PC-3 (cell line): ENCODE measurements at regions not wholly inside any gene's neighbourhood (a gene's known extent, or its start where the extent isn't known, plus 50 kb on each side); places are given as distances from the start of the nearest gene placed in this dataset.

Source experiments
- ATAC-seq: fragments of 200-7000 bp; cut with Tn5 transposase; 2 replicates; pipeline ENCODE4 v1.9.1; 2020; ENCODE audit warnings: mild to moderate bottlenecking, moderate library complexity
- BruUV-seq: library from RNA; stranded (reverse); fragments of 400-500 nt; replicated peaks from 2 replicates; lab custom pipeline; 2021; lab: Mats Ljungman, UMichigan
- CTCF ChIA-PET: fragments of 300-600 bp; sonication (Branson Sonifier 250); formaldehyde crosslinking; loops from one replicate; lab custom pipeline; 2022; ENCODE audit warnings: antibody characterized with exemption; lab: Charles Lee
- POLR2A ChIA-PET: fragments of 300-600 bp; sonication (Branson Sonifier 250); formaldehyde crosslinking; loops from one replicate; lab custom pipeline; 2022; ENCODE audit warnings: antibody characterized with exemption; ENCODE audit not compliant: unreplicated experiment; lab: Charles Lee
- DNase-seq: peaks from one replicate; pipeline ENCODE4 v3.0.0-alpha.2; 2015
- H2AFZ ChIP-seq: fragments of 300-600 bp; sonication (generic); 2 replicates; pipeline ENCODE4 v1.6.0; 2016; ENCODE audit warnings: antibody characterized with exemption, low read length
- H3F3A ChIP-seq: fragments of 300-600 bp; sonication (generic); one replicate; pipeline ENCODE4 v1.6.0; 2017; ENCODE audit warnings: antibody characterized with exemption, low read length, control low read depth, mild to moderate bottlenecking; ENCODE audit not compliant: unreplicated experiment
- H3K27ac ChIP-seq: fragments of 300-600 bp; sonication (generic); 2 replicates; pipeline ENCODE4 v1.5.1; 2016; ENCODE audit warnings: mild to moderate bottlenecking, low read length
- H3K27me3 ChIP-seq: fragments of 300-600 bp; sonication (generic); 2 replicates; pipeline ENCODE4 v1.6.1; 2016; ENCODE audit warnings: low read length, mixed read lengths
- H3K36me3 ChIP-seq: fragments of 300-600 bp; sonication (generic); 2 replicates; pipeline ENCODE4 v1.6.1; 2016; ENCODE audit warnings: low read depth, mixed run types, low read length, mixed read lengths
- H3K4me1 ChIP-seq: fragments of 300-600 bp; sonication (generic); 2 replicates; pipeline ENCODE4 v1.5.1; 2016; ENCODE audit warnings: low read length; ENCODE audit not compliant: insufficient read depth
- H3K4me2 ChIP-seq: fragments of 300-600 bp; sonication (generic); 2 replicates; pipeline ENCODE4 v1.6.0; 2016; ENCODE audit warnings: low read length
- H3K4me3 ChIP-seq: fragments of 300-600 bp; sonication (generic); 2 replicates; pipeline ENCODE4 v1.5.1; 2016; ENCODE audit warnings: mild to moderate bottlenecking, low read length, mixed read lengths
- H3K79me2 ChIP-seq: fragments of 300-600 bp; sonication (generic); 2 replicates; pipeline ENCODE4 v1.6.1; 2017; ENCODE audit warnings: low read length, mixed read lengths
- H3K9ac ChIP-seq: fragments of 300-600 bp; sonication (generic); 2 replicates; pipeline ENCODE4 v1.6.0; 2016; ENCODE audit warnings: mild to moderate bottlenecking, low read length
- H3K9me2 ChIP-seq: fragments of 300-600 bp; sonication (generic); replicated peaks from 2 replicates; pipeline ENCODE4 v1.6.1; 2016; ENCODE audit warnings: mixed run types, low read length, mixed read lengths
- H3K9me3 ChIP-seq: fragments of 300-600 bp; sonication (generic); 2 replicates; pipeline ENCODE4 v1.6.1; 2016; ENCODE audit warnings: low read length, mixed read lengths
- H4K20me1 ChIP-seq: fragments of 300-600 bp; sonication (generic); 2 replicates; pipeline ENCODE4 v1.6.1; 2016; ENCODE audit warnings: low read length, mixed read lengths
- EZH2 ChIP-seq: fragments of 300-600 bp; sonication (generic); IDR thresholded peaks from one replicate; pipeline ENCODE4 v1.6.1; 2017; ENCODE audit warnings: antibody characterized with exemption, mild to moderate bottlenecking, low read length; ENCODE audit not compliant: unreplicated experiment
- EZH2phosphoT487 ChIP-seq: fragments of 300-600 bp; sonication (generic); IDR thresholded peaks from 2 replicates; pipeline ENCODE4 v1.6.1; 2018; ENCODE audit warnings: mild to moderate bottlenecking, antibody characterized with exemption, low read length, borderline replicate concordance
- intact Hi-C: fragments of 100-400 bp; cut with micrococcal nuclease; formaldehyde crosslinking; loops from 2 replicates; pipeline ENCODE4 v1.9.0; 2023
- TF ChIP-seq, protein P1 (sequence below): fragments of 300-600 bp; sonication (generic); conservative IDR thresholded peaks from 2 replicates; pipeline ENCODE4 v1.5.1; 2017; ENCODE audit warnings: antibody characterized with exemption, low read depth, mild to moderate bottlenecking, low read length

DNA sequence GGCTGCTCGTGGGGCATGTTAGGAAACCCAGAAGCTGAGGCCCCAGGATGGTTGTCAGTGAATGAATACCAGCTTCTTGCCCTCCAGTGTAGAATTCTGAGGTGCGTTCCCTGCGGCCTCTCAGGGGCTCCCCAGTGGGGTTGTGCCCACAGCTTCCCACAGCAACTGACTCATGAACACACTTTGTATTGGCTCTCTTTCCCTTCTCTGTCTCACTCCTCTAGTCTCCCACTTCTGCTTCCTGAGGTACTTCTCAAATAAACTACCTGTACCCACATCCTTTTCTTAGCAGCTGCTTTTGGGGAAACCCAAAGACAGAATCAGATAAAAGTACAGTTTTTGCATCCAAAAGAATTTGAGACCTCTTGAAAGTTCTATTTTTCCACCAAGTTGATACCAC, 107.7 kb upstream of the JAG1 start:
- no peak for TF ChIP-seq EZH2
- TF ChIP-seq EZH2phosphoT487: no peak
- TF ChIP-seq, protein P1, sequence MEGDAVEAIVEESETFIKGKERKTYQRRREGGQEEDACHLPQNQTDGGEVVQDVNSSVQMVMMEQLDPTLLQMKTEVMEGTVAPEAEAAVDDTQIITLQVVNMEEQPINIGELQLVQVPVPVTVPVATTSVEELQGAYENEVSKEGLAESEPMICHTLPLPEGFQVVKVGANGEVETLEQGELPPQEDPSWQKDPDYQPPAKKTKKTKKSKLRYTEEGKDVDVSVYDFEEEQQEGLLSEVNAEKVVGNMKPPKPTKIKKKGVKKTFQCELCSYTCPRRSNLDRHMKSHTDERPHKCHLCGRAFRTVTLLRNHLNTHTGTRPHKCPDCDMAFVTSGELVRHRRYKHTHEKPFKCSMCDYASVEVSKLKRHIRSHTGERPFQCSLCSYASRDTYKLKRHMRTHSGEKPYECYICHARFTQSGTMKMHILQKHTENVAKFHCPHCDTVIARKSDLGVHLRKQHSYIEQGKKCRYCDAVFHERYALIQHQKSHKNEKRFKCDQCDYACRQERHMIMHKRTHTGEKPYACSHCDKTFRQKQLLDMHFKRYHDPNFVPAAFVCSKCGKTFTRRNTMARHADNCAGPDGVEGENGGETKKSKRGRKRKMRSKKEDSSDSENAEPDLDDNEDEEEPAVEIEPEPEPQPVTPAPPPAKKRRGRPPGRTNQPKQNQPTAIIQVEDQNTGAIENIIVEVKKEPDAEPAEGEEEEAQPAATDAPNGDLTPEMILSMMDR: no peak
- Histone ChIP-seq H3K9ac (no peak overlapping the region), H3K79me2 (no peaks in the 10 kb centered on the region), H3K36me3 (no peaks in the 10 kb centered on the region), H3F3A (no peaks in the 10 kb centered on the region), H3K4me2 (no peak overlapping the region), H3K9me3 (no peaks in the 10 kb centered on the region), H3K4me1 (no peaks in the 10 kb centered on the region), H3K27ac (no peak overlapping the region), H3K9me2 (no peaks in the 10 kb centered on the region), H3K27me3 (no peaks in the 10 kb centered on the region), H2AFZ (no peak overlapping the region), H4K20me1 (no peaks in the 10 kb centered on the region), H3K4me3 (no peak overlapping the region)
- BruUV-seq: no TSS peak
- intact Hi-C loops: no loop called here
- no peak for ATAC-seq
- no peak for DNase-seq
- ChIA-PET POLR2A (no interaction called here), CTCF (no interaction called here)

DNA sequence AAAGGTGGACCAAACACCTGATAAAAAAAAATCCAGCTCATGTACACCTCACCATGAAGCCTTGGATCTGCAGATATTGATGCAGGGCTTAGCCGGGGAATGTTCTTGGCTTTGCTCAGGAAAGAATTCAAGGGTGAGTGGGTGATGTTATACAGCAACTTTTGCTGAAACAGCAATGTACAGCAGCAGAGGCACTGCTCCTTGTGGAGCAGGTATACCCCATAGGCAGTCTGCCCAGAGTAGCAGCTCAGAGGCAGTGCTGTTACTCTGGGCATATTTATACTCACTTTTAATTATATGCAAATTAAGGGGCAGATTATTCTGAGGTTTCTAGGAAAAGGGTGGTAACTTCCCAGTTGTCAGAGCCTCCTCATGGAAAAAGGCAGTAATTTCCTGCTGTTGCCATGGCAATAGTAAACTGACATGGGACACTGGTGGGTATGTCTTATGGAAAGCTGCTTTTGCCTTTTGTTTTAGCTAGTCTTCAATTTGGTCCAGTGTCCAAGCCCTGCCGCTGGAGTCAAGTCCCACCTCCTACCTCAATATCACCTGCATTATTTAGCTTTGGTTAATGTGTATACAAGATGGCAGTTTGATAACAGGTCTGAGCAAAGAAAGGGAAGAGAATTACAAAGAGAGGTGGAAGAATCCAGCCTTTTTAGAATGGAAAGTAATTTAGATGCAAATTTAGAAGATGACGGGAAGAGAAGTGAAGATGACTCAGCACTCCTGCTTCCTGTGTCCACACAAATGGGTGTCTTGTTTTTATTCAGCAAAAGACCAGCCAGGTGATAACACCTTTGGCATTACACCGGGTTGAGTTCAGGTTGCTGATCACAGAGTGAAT, 110.1 kb upstream of the JAG1 start:
- Histone ChIP-seq H3K4me2 (no peak overlapping the region), H3K27me3 (no peaks in the 10 kb centered on the region), H3K79me2 (no peaks in the 10 kb centered on the region), H3K9ac (no peak overlapping the region), H3K27ac (no peak overlapping the region), H3K9me2 (no peaks in the 10 kb centered on the region), H3F3A (no peaks in the 10 kb centered on the region), H2AFZ (no peak overlapping the region), H3K4me1 (no peaks in the 10 kb centered on the region), H3K4me3 (no peak overlapping the region), H4K20me1 (no peaks in the 10 kb centered on the region), H3K36me3 (no peaks in the 10 kb centered on the region), H3K9me3 (no peaks in the 10 kb centered on the region)
- ChIA-PET CTCF (no interaction called here), POLR2A (no interaction called here)
- no peak for DNase-seq
- intact Hi-C loops: no loop called here
- BruUV-seq: no TSS peak
- no peak for ATAC-seq
- TF ChIP-seq, protein P1: no peak
- TF ChIP-seq EZH2phosphoT487 (no peak), EZH2 (no peak)

DNA sequence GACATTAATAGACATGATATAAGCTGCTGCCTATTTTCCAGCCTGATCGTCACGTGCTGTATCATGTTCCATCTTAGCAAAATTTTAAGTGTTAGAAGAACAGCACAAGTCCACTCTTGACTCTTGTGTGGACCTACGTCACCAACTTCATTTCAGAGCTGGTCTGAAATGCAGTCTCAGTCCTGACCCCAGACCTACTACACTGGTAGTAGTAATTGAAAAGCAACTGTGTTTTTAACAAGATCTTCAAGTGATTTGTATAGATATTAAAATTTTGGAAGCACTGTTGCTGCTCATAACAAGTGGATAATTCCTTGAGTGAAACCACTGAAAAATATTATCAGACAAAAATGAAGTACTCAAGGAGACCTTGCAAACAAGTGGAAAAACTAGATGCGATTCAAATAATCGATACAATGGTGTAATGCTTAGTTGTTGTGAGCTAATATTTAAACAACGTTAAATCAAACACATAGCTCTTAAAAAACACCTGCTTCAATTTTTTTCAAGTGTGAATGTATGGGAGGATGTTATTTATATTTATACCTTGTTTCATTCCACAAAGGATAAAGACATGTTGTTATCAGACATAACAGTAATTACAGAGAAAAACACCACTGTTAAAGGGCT, 110.9 kb upstream of the JAG1 start:
- POLR2A ChIA-PET: interaction anchor here (0.7 kb wide), 1 partner anchor 111 kb away, joined by 5 read pairs; the partner anchor contains the start of gene JAG1
- CTCF ChIA-PET: no interaction called here

More for the DNA sequence above, 110.9 kb upstream of the JAG1 start:
- Histone ChIP-seq H3K79me2 (no peaks in the 10 kb centered on the region), H3K9ac (no peak overlapping the region), H3F3A (no peaks in the 10 kb centered on the region), H2AFZ (no peak overlapping the region), H3K4me2 (no peak overlapping the region), H3K36me3 (no peaks in the 10 kb centered on the region), H4K20me1 (no peaks in the 10 kb centered on the region), H3K4me1 (no peaks in the 10 kb centered on the region), H3K4me3 (no peak overlapping the region), H3K27me3 (no peaks in the 10 kb centered on the region), H3K9me3 (no peaks in the 10 kb centered on the region), H3K27ac (no peak overlapping the region), H3K9me2 (no peaks in the 10 kb centered on the region)
- TF ChIP-seq, protein P1: no peak
- TF ChIP-seq EZH2phosphoT487 (no peak), EZH2 (no peak)
- intact Hi-C loops: no loop called here
- no peak for DNase-seq
- ATAC-seq: no peak
- BruUV-seq: no TSS peak
